ENCODE measurements at regions not wholly inside any gene's neighbourhood (a gene's known extent, or its start where the extent isn't known, plus 50 kb on each side); places are given as distances from the start of the nearest gene placed in this dataset.

GRCh38 chr10:124236136-124236535, 142.7 kb upstream of the CHST15 start:
- no peaks in the 10 kb centered on the region for H3K79me2 ChIP-seq (ENCODE audit: control insufficient read depth, low read length)
- no peaks in the 10 kb centered on the region for H4K20me1 ChIP-seq (ENCODE audit: control insufficient read depth, insufficient read depth, low read depth, low read length)
- no peak overlapping the region for H3K4me3 ChIP-seq (ENCODE audit: low read length)
- no peaks in the 10 kb centered on the region for H3F3A ChIP-seq (ENCODE audit: control insufficient read depth, insufficient read depth)
- TF ChIP-seq, protein P1, sequence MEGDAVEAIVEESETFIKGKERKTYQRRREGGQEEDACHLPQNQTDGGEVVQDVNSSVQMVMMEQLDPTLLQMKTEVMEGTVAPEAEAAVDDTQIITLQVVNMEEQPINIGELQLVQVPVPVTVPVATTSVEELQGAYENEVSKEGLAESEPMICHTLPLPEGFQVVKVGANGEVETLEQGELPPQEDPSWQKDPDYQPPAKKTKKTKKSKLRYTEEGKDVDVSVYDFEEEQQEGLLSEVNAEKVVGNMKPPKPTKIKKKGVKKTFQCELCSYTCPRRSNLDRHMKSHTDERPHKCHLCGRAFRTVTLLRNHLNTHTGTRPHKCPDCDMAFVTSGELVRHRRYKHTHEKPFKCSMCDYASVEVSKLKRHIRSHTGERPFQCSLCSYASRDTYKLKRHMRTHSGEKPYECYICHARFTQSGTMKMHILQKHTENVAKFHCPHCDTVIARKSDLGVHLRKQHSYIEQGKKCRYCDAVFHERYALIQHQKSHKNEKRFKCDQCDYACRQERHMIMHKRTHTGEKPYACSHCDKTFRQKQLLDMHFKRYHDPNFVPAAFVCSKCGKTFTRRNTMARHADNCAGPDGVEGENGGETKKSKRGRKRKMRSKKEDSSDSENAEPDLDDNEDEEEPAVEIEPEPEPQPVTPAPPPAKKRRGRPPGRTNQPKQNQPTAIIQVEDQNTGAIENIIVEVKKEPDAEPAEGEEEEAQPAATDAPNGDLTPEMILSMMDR (IDR thresholded peaks at IDR 0.05; ENCODE audit: low read depth, low read length, poor library complexity, severe bottlenecking), result no peak
- no peak for TF ChIP-seq EZH2phosphoT487 (IDR thresholded peaks at IDR 0.05; ENCODE audit: borderline replicate concordance, low read length)
- H3K27ac ChIP-seq (ENCODE audit: low read depth, low read length), result no peak overlapping the region
- H3K9me3 ChIP-seq (ENCODE audit: control insufficient read depth, insufficient read depth, low read length), result no peaks in the 10 kb centered on the region
- H3K36me3 ChIP-seq (ENCODE audit: control insufficient read depth, low read length), result no peaks in the 10 kb centered on the region
- no peaks in the 10 kb centered on the region for H3K9me2 ChIP-seq (replicated peaks; ENCODE audit: control insufficient read depth, low read length)
- no peak overlapping the region for H3K4me2 ChIP-seq (ENCODE audit: low read length)
- peaks cover 7% of the 10 kb centered on the region for H3K4me1 ChIP-seq (ENCODE audit: control insufficient read depth, low read length)
- H3K27me3 ChIP-seq (ENCODE audit: control insufficient read depth, low read length), result no peaks in the 10 kb centered on the region

GRCh38 chr10:124235232-124235631, 141.8 kb upstream of the CHST15 start:
- no peaks in the 10 kb centered on the region for H3K9me3 ChIP-seq (ENCODE audit: control insufficient read depth, insufficient read depth, low read length)
- TF ChIP-seq EZH2phosphoT487 (IDR thresholded peaks at IDR 0.05; ENCODE audit: borderline replicate concordance, low read length), result no peak
- TF ChIP-seq, protein P1 (IDR thresholded peaks at IDR 0.05; ENCODE audit: low read depth, low read length, poor library complexity, severe bottlenecking), result no peak
- peaks cover 1% of the 10 kb centered on the region; the same call in 1 of the 2 replicates for H3F3A ChIP-seq (ENCODE audit: control insufficient read depth, insufficient read depth)
- no peaks in the 10 kb centered on the region for H3K36me3 ChIP-seq (ENCODE audit: control insufficient read depth, low read length)
- H3K4me3 ChIP-seq (ENCODE audit: low read length), result no peak overlapping the region
- no peaks in the 10 kb centered on the region for H3K9me2 ChIP-seq (replicated peaks; ENCODE audit: control insufficient read depth, low read length)
- H3K4me1 ChIP-seq (ENCODE audit: control insufficient read depth, low read length), result peaks cover 7% of the 10 kb centered on the region
- no peak overlapping the region for H3K4me2 ChIP-seq (ENCODE audit: low read length)
- H3K27ac ChIP-seq (ENCODE audit: low read depth, low read length), result no peak overlapping the region
- H4K20me1 ChIP-seq (ENCODE audit: control insufficient read depth, insufficient read depth, low read depth, low read length), result no peaks in the 10 kb centered on the region
- H3K79me2 ChIP-seq (ENCODE audit: control insufficient read depth, low read length), result no peaks in the 10 kb centered on the region
- no peaks in the 10 kb centered on the region for H3K27me3 ChIP-seq (ENCODE audit: control insufficient read depth, low read length)

GRCh38 chr10:124233546-124234138, 140.2 kb upstream of the CHST15 start:
- Histone ChIP-seq H3K79me2 (ENCODE audit: control insufficient read depth, low read length) (no peaks in the 10 kb centered on the region), H3K4me2 (ENCODE audit: low read length) (no peak overlapping the region), H3K27ac (ENCODE audit: low read depth, low read length) (no peak overlapping the region), H3K27me3 (ENCODE audit: control insufficient read depth, low read length) (no peaks in the 10 kb centered on the region), H3K4me1 (ENCODE audit: control insufficient read depth, low read length) (peaks cover 7% of the 10 kb centered on the region), H4K20me1 (ENCODE audit: control insufficient read depth, insufficient read depth, low read depth, low read length) (no peaks in the 10 kb centered on the region), H3K36me3 (ENCODE audit: control insufficient read depth, low read length) (no peaks in the 10 kb centered on the region), H3F3A (ENCODE audit: control insufficient read depth, insufficient read depth) (peaks cover 15% of the 10 kb centered on the region), H3K4me3 (ENCODE audit: low read length) (no peak overlapping the region), H3K9me2 (replicated peaks; ENCODE audit: control insufficient read depth, low read length) (no peaks in the 10 kb centered on the region), H3K9me3 (ENCODE audit: control insufficient read depth, insufficient read depth, low read length) (peaks cover 12% of the 10 kb centered on the region; the same call in 1 of the 2 replicates)
- TF ChIP-seq EZH2phosphoT487 (IDR thresholded peaks at IDR 0.05; ENCODE audit: borderline replicate concordance, low read length), result no peak
- TF ChIP-seq, protein P1 (IDR thresholded peaks at IDR 0.05; ENCODE audit: low read depth, low read length, poor library complexity, severe bottlenecking), result no peak
